ENCODE measurements at regions not wholly inside any gene's neighbourhood (a gene's known extent, or its start where the extent isn't known, plus 50 kb on each side); places are given as distances from the start of the nearest gene placed in this dataset.

- no peak for DNase-seq (ENCODE audit: low read depth in 4 of 4, low spot score in 2 of 4)
These were observed 211.9 kb downstream of the HAO1 start for GRCh38 chr20:7728338-7728737.

- no peak for DNase-seq (ENCODE audit: low read depth in 4 of 4, low spot score in 2 of 4)
These were observed 206.0 kb downstream of the HAO1 start for GRCh38 chr20:7734216-7734615.

- DNase-seq (ENCODE audit: low read depth in 4 of 4, low spot score in 2 of 4) = no peak
These were observed 203.9 kb downstream of the HAO1 start for GRCh38 chr20:7736336-7736735.

- DNase-seq (ENCODE audit: low read depth in 4 of 4, low spot score in 2 of 4) = no peak
These were observed 198.4 kb downstream of the HAO1 start for GRCh38 chr20:7741866-7742265.

GRCh38 chr20:7742479-7742878 lies 197.8 kb downstream of the HAO1 start:
- DNase-seq (ENCODE audit: low read depth in 4 of 4, low spot score in 2 of 4) = no peak

GRCh38 chr20:7744411-7744810 lies 195.8 kb downstream of the HAO1 start:
- no peak for DNase-seq (ENCODE audit: low read depth in 4 of 4, low spot score in 2 of 4)

GRCh38 chr20:7748624-7749023 lies 191.6 kb downstream of the HAO1 start:
- DNase-seq (ENCODE audit: low read depth in 4 of 4, low spot score in 2 of 4) = no peak

GRCh38 chr20:7754102-7754501 lies 186.2 kb downstream of the HAO1 start:
- no peak for DNase-seq (ENCODE audit: low read depth in 4 of 4, low spot score in 2 of 4)

- DNase-seq (ENCODE audit: low read depth in 4 of 4, low spot score in 2 of 4) = no peak
These were observed 181.9 kb downstream of the HAO1 start for GRCh38 chr20:7758406-7758805.

GRCh38 chr20:7760247-7761031 lies 179.8 kb downstream of the HAO1 start:
- DNase-seq (ENCODE audit: low read depth in 4 of 4, low spot score in 2 of 4) = no peak

- no peak for DNase-seq (ENCODE audit: low read depth in 4 of 4, low spot score in 2 of 4)
These were observed 175.0 kb downstream of the HAO1 start for GRCh38 chr20:7765221-7765620.

- no peak for DNase-seq (ENCODE audit: low read depth in 4 of 4, low spot score in 2 of 4)
These were observed 170.2 kb downstream of the HAO1 start for GRCh38 chr20:7770046-7770445.

- peak in 2 of 4 donors; percentile 4 to 12 for DNase-seq (ENCODE audit: low read depth in 4 of 4, low spot score in 2 of 4)
These were observed 169.7 kb downstream of the HAO1 start for GRCh38 chr20:7770578-7770977.

- no peak for DNase-seq (ENCODE audit: low read depth in 4 of 4, low spot score in 2 of 4)
These were observed 167.9 kb downstream of the HAO1 start for GRCh38 chr20:7772371-7772770.

- DNase-seq (ENCODE audit: low read depth in 4 of 4, low spot score in 2 of 4) = no peak
These were observed 166.7 kb downstream of the HAO1 start for GRCh38 chr20:7773511-7773910.

- DNase-seq (ENCODE audit: low read depth in 4 of 4, low spot score in 2 of 4) = no peak
These were observed 165.2 kb downstream of the HAO1 start for GRCh38 chr20:7775072-7775471.

GRCh38 chr20:7776148-7776547 lies 164.1 kb downstream of the HAO1 start:
- DNase-seq (ENCODE audit: low read depth in 4 of 4, low spot score in 2 of 4) = no peak

- no peak for DNase-seq (ENCODE audit: low read depth in 4 of 4, low spot score in 2 of 4)
These were observed 150.1 kb downstream of the HAO1 start for GRCh38 chr20:7790189-7790588.

- DNase-seq (ENCODE audit: low read depth in 4 of 4, low spot score in 2 of 4) = no peak
These were observed 147.9 kb downstream of the HAO1 start for GRCh38 chr20:7792150-7792869.

- no peak for DNase-seq (ENCODE audit: low read depth in 4 of 4, low spot score in 2 of 4)
These were observed 142.1 kb downstream of the HAO1 start for GRCh38 chr20:7798176-7798575.

- DNase-seq (ENCODE audit: low read depth in 4 of 4, low spot score in 2 of 4) = no peak
These were observed 140.4 kb downstream of the HAO1 start for GRCh38 chr20:7799862-7800261.

All from left renal cortex interstitium (tissue), 4 donors.